Skin epidermis (tissue), 12 donors: ENCODE measurements at regions not wholly inside any gene's neighbourhood (a gene's known extent, or its start where the extent isn't known, plus 50 kb on each side); places are given as distances from the start of the nearest gene placed in this dataset.
"Not testable (repeated sequence)": the region's sequence is repeated elsewhere in the genome, so short reads cannot be mapped to it uniquely, and the experiment has no call there.

Experiments
- H3K27ac ChIP-seq, 21 experiments: fragments of 200-600 bp; sonication (generic) in 11 of 21; one replicate each; pipeline ENCODE4 v1.5.0; 2020; ENCODE audit warnings: mild to moderate bottlenecking in 3 of 21, inconsistent platforms in 2 of 21, moderate library complexity in 2 of 21
- H3K4me3 ChIP-seq, 7 experiments: fragments of 200-600 bp; sonication (generic) in 2 of 7; one replicate each; pipeline ENCODE4 v1.5.0; 2020; ENCODE audit warnings: inconsistent platforms in 2 of 7, mild to moderate bottlenecking in 2 of 7, moderate library complexity in 1 of 7

DNA sequence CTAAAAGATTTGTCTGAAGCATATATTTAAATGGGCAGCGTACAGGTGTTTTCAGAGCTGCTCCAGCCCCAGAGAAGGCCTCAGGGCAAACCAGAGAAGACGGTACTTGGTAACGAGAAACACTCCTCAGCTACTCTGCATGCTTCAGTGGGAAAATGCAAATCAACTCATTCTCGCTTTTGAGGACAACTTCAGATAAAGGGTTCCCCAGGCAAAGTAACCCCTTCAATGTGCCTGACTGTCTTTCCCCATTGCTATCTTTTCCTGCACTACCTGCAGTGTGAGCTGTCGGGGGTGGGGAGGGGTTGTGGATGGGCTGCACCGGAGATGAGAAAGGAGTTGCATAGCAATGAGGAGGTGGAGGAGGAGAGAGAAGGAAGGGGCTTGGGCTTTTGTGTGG lies 339.7 kb upstream of the CLINT1 start:
- no peak overlapping the region for H3K4me3 ChIP-seq
- H3K27ac ChIP-seq: no peak overlapping the region

DNA sequence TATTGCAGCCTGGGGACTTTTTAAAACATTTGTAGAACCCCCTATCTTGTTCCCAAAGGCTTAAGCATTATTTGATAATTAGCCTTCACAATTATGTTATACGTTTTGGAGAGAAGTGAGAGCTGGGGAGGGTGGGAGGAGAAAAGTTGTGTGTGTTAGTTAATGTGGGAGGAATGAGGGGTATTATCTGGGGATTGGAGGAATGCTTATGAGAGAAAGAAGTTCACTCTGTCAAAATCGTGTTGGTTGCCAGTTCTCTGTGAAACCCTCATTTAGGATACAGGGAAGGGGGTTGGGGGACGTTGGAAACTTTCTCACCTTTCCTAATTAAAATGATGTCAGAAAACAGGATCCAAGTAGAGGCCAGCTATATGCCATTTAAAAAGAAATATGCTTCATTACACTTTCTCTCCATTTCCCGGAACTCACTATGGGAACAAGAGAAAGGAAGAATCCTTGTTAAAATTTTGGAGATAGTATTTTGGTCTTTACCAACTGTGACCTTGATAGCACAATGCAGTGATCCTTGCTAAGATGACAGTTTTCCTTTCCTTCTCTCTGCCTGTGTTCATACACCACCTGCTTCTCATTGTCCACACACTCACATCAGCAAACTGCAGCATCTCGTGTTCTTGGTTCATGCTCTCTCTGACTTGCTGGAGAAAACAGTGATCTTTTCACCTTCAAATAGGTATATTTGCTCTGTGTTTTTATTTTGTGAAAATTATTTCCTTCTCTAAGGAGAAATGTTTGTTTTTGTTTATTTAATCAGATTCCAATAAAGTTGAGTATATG lies 336.7 kb upstream of the CLINT1 start:
- H3K4me3 ChIP-seq: no peak overlapping the region
- no peak overlapping the region for H3K27ac ChIP-seq

GRCh38 chr5:158194561-158194976 lies 335.6 kb upstream of the CLINT1 start:
- Histone ChIP-seq H3K4me3 (no peak overlapping the region), H3K27ac (no peak overlapping the region)

DNA sequence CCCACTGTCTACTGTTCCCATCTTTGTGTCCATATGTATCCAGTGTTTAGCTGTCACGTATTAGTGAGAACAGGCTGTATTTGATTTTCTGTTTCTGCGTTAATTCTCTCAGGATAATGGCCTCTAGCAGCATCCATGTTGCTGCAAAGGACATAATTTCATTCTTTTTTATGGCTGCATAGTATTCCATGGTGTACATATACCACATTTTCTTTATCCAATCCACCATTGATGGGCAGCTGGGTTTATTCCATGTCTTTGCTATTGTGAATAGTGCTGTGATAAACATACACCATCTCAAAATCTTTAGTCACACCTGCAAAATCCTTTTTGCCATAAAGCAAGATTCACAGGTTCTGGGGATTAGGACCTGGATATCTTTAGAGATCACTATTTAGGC lies 334.4 kb upstream of the CLINT1 start:
- H3K27ac ChIP-seq, H3K4me3 ChIP-seq: not testable (repeated sequence)

DNA sequence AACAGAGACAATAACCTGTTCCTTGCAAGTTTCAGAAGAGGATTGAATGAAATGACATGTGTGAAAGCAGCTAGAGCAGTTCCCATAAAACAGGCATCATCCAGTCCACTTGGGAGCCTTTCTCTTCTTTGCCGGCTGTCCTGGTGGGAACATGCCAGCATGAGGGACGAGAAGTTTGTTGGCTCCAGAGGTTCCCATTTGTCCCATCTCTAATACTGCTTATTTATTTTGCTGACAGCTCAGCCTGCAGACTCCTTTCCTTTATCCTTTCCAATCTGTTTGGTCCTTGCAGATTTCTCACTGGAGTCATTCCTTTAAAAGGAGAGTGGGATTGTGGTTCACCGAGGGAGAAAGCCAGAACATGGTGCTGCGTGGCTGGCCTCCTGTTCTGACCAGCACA lies 321.5 kb upstream of the CLINT1 start:
- no peak overlapping the region for H3K27ac ChIP-seq
- H3K4me3 ChIP-seq: no peak overlapping the region

DNA sequence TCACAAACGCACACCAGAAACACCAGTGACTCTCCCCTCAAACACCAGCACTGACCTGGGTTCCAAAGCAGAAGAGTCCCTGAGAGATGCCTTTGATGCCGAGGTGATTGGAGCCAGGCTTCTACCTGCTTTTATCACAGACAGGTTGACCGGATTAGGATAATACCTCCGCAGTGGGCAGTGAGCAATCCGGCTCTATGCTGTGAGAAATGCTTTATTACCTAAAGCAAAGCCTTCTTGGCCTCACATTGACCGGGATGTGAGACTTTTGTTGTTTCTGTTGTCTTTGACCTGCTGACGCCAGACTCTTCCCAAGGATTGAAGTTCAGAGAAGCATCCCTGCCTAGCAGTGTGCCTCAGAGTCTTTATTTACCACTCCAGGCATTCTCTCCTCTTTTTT lies 320.3 kb upstream of the CLINT1 start:
- no peak overlapping the region for H3K27ac ChIP-seq
- no peak overlapping the region for H3K4me3 ChIP-seq

DNA sequence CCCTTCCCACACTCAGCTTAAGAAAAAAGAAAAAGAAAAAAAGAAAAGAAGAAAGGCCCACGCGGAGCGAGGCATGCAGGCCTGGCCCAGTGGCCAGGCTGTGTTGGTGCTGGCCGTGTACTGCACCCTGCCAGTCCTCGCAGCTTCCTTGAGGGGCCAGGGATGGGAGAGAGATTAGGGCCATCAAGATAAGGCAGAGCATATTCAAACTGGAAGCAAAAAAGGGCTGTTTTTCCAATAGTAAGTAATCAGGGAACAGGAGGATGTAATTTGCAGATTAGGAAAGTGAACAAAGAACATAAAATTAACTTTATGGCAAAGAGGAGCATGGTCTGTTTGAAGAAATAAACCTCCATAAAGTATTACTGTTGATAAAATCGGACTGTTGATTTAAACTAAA lies 319.6 kb upstream of the CLINT1 start:
- Histone ChIP-seq H3K27ac (no peak overlapping the region), H3K4me3 (no peak overlapping the region)

DNA sequence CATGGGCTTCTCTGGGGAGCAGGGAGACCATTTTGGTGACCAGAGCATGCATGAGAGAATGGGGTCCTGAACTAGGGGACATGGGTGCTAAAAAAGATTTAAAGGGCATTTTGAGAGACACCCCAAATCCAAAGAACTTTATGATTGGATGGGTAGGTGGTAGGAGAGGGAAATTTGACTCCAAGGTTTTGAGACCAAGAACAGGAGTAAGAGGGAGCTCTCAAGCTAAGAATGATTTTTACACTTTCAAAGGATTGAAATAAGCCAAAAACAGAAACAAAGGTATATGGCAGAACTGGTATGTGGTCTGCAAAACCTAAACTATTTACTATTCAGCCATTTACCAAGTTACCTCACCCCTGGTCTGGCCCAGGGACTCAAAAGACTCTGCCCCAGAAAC lies 318.2 kb upstream of the CLINT1 start:
- Histone ChIP-seq H3K4me3 (no peak overlapping the region), H3K27ac (no peak overlapping the region)

- no peak overlapping the region for H3K4me3 ChIP-seq
- peak overlapping the region in 7 of 21 experiments; percentile 1 to 50 (median 25) for H3K27ac ChIP-seq
Measured at GRCh38 chr5:158175934-158176481, 317.1 kb upstream of the CLINT1 start.

DNA sequence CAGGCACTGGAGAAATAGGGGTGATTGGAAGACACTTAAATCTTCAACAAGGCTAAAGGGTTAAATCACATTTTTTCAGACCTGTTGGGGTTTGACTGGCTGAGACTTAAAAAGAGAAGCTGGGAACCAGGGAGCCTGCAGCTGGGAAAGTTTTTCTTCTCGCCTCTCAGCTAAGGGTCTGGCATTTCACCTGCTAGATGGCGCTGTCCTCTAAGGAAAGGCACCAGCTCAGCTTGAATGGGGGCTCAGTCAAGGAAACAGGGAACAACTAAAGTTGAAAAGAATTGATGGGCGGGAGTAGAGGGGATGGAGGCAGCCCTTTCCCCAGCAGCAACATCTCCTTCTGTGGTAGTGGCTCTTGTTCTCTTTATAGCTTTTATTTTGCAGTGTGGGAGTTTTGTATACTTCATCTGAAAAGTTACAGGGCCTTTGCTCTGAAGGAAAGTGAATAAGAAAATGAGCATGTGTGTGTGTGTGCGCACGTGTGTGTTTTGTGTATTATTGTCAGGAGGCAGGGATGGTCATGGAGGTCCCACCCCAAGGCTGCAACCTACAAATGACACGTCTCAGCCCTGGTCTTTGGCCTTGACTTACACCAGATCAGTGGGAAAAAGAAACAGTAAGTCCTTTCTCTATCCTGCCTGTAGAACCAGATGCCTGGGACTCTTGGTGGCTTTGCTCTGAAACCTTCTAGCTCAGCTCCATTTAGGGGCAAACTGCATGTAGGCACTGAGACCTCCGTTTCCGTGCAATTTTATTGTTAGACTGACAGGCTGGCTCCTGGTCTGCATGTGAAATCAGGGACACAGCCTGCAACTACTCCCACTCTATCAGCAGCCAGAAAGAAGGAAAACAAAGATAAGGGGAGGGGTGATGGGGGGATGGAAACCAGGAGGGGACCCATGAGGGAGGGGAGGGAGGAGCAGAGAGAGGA lies 316.2 kb upstream of the CLINT1 start:
- H3K27ac ChIP-seq: peak overlapping the region in 4 of 21 experiments; percentile 16 to 50 (median 32)
- H3K4me3 ChIP-seq: no peak overlapping the region

GRCh38 chr5:158174026-158174425 lies 315.1 kb upstream of the CLINT1 start:
- no peak overlapping the region for H3K27ac ChIP-seq
- H3K4me3 ChIP-seq: no peak overlapping the region

DNA sequence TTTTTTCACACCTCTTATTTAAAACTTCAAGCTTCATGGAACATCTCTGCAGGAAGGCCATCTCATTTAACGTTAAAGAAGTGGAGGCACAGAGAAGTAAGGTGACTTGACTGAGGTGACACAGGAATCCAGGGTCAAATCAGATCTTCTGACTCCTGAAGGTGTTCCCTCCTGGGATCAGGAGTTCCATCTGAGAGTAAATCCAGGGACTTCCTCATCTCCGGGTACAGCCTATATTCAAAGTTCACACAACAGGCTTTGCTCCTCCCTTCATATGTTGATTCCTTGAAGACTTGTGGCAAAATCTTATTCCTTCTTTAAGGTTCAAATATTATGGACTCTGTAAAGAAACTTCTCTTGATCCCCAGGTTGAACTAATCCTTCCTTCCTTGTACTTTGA lies 313.1 kb upstream of the CLINT1 start:
- Histone ChIP-seq H3K27ac (no peak overlapping the region), H3K4me3 (no peak overlapping the region)

GRCh38 chr5:158170534-158170933 lies 311.6 kb upstream of the CLINT1 start:
- no peak overlapping the region for H3K4me3 ChIP-seq
- H3K27ac ChIP-seq: no peak overlapping the region

- H3K27ac ChIP-seq: no peak overlapping the region
Measured at GRCh38 chr5:158170060-158170459, 311.1 kb upstream of the CLINT1 start.

DNA sequence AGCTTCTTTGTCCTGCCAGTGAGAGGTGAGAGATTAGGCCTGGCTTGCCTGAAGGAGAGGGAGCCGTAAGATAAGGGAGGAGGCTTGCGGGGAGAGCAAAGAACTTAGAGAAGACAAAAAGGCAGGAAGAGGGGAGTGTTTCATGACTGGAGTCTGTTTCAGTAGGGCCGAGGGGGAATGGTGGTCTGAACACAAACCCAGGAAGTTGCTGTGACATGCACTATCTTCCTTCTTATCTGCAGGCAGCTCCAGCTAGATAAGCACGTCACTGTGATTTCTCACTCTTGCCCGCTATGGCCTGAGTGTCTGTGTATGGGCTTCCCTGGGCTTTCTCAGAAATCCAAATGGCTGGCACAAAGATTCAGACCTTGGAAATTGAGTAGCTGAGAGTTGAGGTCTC lies 307.5 kb upstream of the CLINT1 start:
- H3K27ac ChIP-seq: no peak overlapping the region

More at GRCh38 chr5:158170060-158170459, 311.1 kb upstream of the CLINT1 start:
- H3K4me3 ChIP-seq: no peak overlapping the region

DNA sequence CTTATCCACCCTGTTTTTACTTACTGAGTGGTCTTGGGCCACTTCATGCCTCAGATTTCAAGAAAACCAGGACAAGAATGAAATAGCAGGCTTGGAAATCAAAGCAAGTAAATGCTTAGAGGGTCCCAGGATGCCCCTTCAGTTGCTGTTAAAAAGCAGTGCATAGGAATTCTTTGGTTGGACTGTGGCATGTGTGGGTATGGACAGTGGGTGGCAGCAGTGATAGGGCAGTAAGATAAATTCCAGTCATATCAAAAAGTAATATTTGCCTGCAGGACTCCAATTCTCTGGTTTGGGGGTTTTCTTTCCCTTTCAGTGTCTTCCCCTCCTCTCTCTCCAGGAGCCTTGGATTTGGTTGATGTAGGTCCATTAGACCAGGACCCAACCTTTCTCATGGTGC lies 306.7 kb upstream of the CLINT1 start:
- H3K27ac ChIP-seq: no peak overlapping the region
- H3K4me3 ChIP-seq: no peak overlapping the region

More for the DNA sequence above, 307.5 kb upstream of the CLINT1 start:
- H3K4me3 ChIP-seq: no peak overlapping the region

- Histone ChIP-seq H3K4me3 (no peak overlapping the region), H3K27ac (peak overlapping the region in 1 of 21 experiments; percentile 1)
Measured at GRCh38 chr5:158164296-158165047, 305.5 kb upstream of the CLINT1 start.

GRCh38 chr5:158163451-158164295 lies 304.7 kb upstream of the CLINT1 start:
- H3K27ac ChIP-seq: peak overlapping the region in 1 of 21 experiments; percentile 1
- no peak overlapping the region for H3K4me3 ChIP-seq

DNA sequence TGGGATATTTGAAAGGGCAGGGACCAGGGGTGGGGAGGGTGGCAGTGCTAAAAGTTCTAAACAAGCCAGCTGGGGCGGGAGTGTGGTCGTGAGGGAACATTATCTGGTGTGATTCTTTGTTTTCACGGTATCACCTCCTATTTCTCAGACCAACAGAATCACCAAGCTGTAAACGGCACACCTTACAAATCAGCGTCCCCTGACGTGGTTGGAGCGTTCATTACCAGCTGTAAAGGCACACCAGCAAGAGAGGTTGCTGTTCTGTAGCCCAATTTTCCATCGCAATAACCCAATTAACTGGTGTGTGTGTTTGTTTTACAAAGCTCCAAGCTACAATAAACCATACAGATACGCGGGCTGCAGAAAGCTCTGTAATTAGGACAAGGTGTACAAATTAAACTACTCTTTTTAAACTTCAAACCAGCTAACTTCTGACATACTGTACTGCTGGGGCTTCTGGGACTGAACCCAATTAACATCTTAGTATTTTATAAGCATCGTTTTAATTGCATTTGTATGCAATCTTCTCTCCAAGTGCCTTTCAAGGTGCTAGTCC lies 303.6 kb upstream of the CLINT1 start:
- H3K27ac ChIP-seq: no peak overlapping the region

More for the DNA sequence above, 303.6 kb upstream of the CLINT1 start:
- H3K4me3 ChIP-seq: no peak overlapping the region
